ENCODE measurements at regions not wholly inside any gene's neighbourhood (a gene's known extent, or its start where the extent isn't known, plus 50 kb on each side); places are given as distances from the start of the nearest gene placed in this dataset.
"Not testable (repeated sequence)": the region's sequence is repeated elsewhere in the genome, so short reads cannot be mapped to it uniquely, and the experiment has no call there.

DNA sequence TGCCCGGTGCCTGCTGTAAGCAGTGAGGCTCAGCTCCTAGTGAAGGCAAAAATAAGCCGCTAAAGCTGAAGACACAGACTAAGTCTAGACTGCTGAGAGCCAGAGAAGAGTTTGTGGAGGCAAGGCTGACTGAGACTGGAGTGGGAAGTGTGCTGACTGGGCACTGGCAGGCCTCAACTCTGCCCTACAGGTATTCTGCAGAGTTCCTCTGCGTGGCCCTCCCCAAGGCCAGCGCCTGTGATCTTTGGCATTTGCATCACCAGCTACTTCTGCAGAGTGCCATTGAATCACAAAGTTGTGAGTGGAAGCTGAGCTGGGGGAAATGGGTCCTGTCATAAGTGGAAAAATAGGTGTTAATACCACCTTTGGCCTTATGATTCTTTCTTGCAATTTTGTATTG, 905.7 kb downstream of the PLA2G4A start:
- no peak for DNase-seq

DNA sequence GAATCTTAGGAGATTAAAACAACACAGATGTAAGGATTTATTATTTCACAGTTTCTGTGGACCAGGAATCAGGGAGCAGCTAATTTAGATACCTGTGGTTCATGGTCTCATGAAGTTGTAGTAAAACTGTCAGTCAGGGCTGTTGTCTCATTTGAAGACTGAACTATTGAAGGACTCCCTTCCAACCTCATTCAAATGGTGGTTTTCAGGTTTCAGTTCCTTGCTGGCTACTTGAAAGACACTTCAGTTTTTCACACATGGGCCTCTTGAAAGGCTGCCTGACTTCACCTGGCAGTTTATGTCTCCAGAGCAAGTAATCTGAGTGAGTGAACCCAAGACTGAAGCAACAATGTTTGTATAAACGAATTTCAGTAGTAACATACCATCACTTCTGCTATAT, 915.9 kb downstream of the PLA2G4A start:
- no peak for DNase-seq

GRCh38 chr1:187755536-187755935, 926.8 kb downstream of the PLA2G4A start:
- DNase-seq = no peak

DNA sequence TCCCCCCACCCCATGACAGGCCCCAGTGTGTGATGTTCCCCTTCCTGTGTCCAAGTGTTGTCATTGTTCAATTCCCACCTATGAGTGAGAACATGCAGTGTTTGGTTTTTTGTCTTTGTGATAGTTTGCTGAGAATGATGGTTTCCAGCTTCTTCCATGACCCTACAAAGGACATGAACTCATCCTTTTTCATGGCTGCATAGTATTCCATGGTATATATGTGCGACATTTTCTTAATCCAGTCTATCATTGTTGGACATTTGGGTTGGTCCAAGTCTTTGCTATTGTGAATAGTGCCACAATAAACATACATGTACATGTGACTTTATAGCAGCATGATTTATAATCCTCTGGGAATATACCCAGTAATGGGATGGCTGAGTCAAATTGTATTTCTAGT, 927.9 kb downstream of the PLA2G4A start:
- DNase-seq = not testable (repeated sequence)

GRCh38 chr1:187759825-187760333, 931.1 kb downstream of the PLA2G4A start:
- DNase-seq = no peak

GRCh38 chr1:187762118-187762517, 933.4 kb downstream of the PLA2G4A start:
- no peak for DNase-seq

GRCh38 chr1:187763465-187763864, 934.7 kb downstream of the PLA2G4A start:
- no peak for DNase-seq

DNA sequence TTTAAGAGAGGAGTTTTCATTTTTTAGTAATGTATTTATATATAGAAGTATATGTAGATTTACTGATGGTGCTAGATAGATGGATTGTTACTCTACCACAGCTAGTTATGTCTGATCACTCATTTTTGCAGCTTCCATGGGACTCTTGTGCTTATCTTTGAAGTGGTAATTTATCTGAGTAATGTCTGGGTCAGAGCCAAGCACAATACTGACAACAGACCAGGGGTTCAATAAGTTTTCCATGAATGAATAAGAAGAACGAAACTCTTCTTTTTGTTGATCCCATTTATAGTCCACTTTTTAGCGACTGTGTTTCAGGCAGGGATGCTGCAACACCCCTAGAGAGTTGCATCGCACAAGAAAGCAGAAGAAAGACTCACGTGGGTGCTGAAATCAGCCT, 935.2 kb downstream of the PLA2G4A start:
- DNase-seq = no peak

- no peak for DNase-seq
Observed at GRCh38 chr1:187771396-187771795, 942.6 kb downstream of the PLA2G4A start.

GRCh38 chr1:187773168-187773567, 944.4 kb downstream of the PLA2G4A start:
- no peak for DNase-seq

GRCh38 chr1:187787736-187788135, 959.0 kb downstream of the PLA2G4A start:
- DNase-seq = no peak

DNA sequence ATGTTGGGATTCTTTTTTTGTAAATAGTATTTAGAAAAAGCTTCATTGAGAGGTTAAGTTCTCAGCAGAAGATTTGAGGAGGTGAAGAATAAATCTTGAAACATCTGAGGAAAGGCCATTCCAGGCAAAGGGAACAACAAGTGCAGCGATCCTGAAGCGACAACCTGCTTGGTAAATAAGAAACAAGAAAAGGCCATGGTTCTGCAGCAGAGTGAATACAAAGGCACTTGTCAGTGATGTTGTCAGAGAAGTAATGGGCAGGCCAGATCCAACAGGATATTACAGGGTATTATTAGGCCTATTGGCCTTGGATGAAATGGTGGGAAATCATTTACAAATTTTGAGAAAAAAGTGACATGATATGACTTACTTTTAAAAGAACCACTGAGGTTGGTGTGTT, 960.0 kb downstream of the PLA2G4A start:
- no peak for DNase-seq

DNA sequence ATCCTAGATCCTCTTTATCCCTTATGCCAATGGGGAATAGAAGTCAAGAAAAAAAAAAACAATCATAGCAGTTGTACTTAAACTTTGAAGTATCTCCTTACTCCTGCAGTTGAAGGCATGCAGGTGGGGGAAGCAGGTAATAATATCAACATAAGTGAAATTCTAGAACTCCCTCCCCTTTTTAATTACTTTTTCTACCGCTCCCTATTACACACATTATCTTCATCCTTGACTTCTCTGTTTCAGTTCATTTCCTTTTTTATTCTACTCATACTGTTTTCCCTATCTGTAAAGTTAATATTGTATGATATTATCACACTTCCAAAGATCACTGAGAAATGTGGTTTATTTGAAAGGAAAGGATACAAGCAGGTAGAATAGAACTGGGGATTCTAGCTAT, 962.0 kb downstream of the PLA2G4A start:
- DNase-seq = no peak

DNA sequence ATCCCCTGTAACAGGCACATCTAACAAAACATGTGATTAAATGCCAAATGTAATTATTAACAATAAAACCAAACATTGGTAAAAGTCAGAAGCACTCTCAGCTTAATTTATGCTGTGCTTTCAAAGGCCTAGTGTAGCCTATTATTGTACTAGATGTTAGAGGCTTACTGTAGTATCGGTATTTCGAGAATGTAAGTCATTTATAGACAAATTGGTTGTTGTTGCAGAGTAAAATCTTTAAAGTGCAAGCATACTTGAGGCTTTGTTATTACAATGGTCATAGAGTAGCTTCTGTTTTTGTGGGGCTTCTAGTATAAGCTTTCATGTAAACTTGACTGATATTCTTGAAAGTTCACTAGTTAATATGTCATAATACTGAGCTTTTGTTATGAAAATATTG, 965.8 kb downstream of the PLA2G4A start:
- no peak for DNase-seq

DNA sequence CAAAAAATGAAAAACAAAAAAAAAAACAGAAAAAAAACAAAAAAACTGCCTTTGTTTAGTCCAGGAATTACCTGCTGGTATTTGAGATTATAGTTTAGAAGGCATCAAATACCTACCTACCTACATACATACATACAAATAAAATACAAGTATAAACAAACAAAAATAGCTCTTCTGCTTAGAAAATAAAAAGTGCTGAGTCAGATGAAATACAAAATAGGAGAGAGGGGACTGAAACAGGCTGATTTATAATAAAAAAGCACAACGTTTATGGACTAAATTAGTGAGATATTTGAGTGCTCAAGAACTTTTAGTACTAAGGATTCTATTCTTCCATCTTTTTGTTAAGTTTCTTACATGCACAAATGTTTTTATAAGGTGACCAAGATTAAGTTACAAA, 980.8 kb downstream of the PLA2G4A start:
- DNase-seq = no peak

DNA sequence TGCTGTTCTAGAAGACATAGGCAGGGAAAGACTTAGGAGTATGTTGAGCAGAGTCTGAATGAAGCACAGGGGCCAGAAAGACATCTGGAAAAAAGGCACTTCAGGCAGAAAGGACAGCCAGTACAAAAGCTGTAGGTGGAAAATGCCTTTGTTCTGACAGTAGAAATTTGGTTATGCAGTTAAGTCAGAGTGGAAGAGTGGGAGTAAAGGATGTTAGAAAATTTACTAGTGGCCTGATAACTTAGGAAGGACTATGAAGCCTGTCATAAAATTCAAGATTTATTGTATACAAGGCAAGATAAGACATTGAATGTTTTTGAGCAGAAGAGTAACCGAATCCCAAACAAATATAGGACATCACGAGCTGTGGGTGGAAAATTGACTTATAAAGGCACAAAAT, 987.9 kb downstream of the PLA2G4A start:
- DNase-seq = no peak

- DNase-seq = no peak
Observed at GRCh38 chr1:187817782-187818181, 989.0 kb downstream of the PLA2G4A start.

DNA sequence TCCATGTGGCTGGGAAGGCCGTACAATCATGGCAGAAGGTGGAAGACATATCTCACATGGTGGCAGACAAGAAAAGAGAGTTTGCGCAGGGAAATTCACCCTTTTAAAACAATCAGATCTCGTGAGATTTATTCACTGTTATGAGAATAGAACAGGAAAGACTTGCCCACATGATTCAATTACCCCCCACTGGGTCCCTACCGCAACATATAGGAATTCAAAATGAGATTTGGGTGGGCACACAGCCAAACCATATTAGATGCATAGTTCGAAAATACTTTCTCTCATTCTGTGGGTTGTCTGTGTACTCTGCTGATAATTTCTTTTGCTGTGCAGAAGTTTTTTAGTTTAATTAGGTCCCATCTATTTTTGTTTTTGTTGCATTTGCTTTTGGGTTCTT, 990.3 kb downstream of the PLA2G4A start:
- no peak for DNase-seq

DNA sequence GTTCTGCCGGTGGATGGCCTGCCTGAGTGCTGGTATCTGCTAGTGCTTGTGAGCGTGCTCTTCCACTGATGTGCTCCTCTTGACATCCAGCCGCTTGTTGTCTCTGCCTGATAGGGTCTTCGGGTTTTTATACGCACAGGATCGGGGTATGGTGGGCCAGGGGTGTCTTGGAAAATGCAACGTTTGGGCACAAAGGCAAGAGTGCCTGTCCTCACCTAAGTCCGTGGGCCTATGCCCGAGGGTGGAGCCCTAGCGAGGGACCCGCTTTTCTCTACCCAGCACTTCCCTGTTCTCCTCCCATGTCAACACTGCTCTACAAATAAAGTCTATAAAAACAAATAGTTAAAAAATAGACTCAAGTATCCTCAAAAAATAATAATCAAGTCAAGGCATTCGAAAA, 1007.8 kb downstream of the PLA2G4A start:
- DNase-seq = no peak

DNA sequence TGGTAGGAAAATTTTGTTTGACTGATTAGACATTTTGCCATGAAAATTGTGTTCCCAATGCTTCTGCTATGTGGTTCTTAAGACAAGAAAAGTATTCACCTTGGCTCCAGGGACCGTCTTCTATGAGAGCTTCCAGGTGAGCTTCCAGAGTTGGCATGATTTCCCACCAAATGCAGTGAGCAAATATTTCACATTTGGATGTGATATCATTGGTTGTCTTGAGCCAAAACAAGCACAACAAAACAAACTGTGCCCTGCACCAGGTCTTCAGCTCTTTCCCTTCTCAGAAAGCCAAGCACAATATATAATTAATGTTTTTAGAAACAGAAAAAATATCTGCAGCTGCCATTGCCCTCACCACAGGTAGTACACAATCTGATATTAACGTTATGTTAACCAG, 1009.0 kb downstream of the PLA2G4A start:
- DNase-seq = no peak

GRCh38 chr1:187838335-187839293, 1009.9 kb downstream of the PLA2G4A start:
- no peak for DNase-seq

DNA sequence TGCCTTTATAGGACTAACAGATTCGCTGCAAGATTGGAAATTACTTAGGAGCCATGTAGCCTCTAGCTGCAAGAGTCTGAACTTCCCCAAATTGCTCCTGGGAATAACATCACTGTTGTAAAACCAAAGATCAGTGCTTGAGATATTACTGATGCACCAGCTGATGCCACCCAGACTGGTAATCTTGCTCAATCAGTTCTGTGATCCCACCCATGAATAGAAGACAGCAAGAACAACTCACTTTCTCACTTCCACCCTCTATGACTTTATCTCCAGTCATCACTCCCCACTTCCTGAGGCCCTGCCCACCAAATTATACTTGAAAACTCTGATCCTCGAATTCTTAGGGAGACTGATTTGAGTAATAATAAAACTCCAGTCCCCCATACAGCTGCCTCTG, 1011.1 kb downstream of the PLA2G4A start:
- DNase-seq = no peak

- DNase-seq = no peak
Observed at GRCh38 chr1:187840557-187840956, 1011.8 kb downstream of the PLA2G4A start.

DNA sequence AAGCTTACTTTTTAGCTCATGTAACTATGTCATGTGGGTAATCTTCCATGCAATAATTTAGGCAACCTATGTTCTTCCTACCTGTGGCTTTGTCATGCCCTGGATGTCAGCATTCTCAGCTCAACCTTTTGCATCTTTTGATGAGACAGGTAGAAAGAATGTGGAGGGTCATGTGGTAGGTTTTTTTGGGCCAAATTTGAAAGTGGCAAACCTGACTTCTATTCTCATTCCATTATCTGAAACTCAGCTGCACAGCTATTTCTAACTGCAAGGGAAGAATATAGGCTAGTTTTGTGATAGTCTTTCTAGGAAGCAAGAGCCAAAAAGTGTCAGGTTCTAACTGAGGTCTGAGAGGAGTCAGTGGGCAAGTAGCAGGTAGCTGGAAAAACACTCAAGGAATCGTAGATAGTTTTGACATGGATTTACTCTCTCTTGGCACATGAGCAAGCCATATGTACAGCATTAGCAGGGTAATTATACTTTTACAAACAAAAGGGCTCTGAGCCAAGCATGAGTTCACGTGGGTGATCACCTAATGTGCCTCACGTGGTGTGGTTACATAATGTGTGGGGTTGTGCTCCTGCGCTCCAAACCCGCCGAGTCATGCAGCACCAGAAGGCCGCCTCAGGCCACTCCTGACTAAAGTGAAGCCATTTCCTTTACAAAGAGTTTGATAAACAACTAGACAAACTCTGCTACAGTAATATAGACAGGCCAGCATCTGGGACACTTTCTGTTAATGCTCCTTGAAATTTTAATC, 1013.8 kb downstream of the PLA2G4A start:
- no peak for DNase-seq
